ENCODE measurements at regions not wholly inside any gene's neighbourhood (a gene's known extent, or its start where the extent isn't known, plus 50 kb on each side); places are given as distances from the start of the nearest gene placed in this dataset.

DNA sequence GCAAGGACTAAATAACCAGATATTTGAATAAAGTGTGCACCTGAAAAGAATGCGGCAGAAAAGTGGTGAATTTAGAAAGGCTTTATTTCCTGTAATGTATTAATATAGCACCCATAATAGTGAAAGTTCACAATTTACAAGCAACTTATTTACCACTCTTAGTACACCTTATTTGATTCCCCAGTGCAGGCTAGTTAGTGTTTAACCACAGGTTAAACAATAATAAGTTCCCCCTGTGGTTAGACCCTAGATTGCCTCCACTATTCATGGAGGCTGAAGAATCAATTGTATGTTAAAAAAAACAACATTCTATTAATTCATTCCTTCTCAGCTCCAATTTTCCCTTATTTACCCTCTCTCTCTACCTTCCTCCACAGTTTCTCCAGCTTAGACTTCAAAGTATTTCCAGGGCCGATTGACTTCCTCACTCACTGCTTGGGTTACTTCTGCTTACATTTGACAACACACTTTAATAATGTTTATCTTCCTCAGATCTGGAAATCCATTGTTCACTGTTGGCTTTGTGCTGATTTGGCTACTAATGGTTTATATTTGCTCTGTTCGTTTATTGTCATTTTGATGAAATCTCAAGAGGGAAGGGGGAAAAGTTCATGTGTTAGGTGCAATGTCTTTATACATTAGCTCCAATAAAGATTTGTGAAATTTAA, 796.3 kb downstream of the BRINP3 start:
- no peak overlapping the region for H3K4me3 ChIP-seq (ENCODE audit: low read depth, low read length)
- DNase-seq (ENCODE audit: low read depth): no peak
- TF ChIP-seq, protein P1, sequence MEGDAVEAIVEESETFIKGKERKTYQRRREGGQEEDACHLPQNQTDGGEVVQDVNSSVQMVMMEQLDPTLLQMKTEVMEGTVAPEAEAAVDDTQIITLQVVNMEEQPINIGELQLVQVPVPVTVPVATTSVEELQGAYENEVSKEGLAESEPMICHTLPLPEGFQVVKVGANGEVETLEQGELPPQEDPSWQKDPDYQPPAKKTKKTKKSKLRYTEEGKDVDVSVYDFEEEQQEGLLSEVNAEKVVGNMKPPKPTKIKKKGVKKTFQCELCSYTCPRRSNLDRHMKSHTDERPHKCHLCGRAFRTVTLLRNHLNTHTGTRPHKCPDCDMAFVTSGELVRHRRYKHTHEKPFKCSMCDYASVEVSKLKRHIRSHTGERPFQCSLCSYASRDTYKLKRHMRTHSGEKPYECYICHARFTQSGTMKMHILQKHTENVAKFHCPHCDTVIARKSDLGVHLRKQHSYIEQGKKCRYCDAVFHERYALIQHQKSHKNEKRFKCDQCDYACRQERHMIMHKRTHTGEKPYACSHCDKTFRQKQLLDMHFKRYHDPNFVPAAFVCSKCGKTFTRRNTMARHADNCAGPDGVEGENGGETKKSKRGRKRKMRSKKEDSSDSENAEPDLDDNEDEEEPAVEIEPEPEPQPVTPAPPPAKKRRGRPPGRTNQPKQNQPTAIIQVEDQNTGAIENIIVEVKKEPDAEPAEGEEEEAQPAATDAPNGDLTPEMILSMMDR (conservative IDR thresholded peaks at IDR 0.05; ENCODE audit: low read depth, low read length): no peak

DNA sequence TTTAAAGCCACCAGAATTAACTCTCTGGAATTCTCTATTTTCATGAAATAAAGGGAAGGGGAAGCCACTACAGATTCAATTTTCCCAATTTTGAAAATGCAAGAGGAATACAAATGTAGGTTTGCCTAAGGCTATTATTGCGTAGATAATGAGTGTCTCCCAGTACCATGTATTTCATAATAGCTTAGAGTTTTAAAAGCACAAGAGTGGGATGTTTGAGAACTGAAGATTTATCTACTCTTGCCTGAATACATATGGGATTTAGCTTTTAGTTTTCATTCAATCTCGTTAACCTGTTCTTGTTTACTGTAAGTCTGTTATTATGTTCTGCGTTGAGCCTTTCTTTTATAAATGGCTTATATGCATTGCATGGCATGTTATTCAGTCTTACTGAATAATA, 795.1 kb downstream of the BRINP3 start:
- H3K4me3 ChIP-seq (ENCODE audit: low read depth, low read length): no peak overlapping the region
- TF ChIP-seq, protein P1 (conservative IDR thresholded peaks at IDR 0.05; ENCODE audit: low read depth, low read length): no peak
- DNase-seq (ENCODE audit: low read depth): no peak

DNA sequence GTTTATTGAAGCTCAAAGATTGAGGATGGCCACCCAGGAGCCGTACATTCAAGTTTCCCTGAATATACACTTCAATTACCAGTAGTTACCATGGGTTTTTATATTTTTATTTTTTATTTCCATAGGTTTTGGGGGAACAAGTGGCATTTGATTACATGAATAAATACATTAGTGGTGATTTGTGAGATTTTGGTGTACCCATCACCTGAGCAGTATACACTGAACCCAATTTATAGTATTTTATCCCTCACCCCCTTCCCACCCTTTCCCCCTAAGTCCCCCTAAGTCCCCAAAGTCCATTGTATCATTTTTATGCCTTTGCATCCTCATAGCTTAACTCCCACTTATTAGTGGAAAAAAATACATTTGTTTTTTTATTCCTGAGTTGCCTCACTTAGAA, 791.4 kb downstream of the BRINP3 start:
- no peak overlapping the region for H3K4me3 ChIP-seq (ENCODE audit: low read depth, low read length)
- TF ChIP-seq, protein P1 (conservative IDR thresholded peaks at IDR 0.05; ENCODE audit: low read depth, low read length): no peak
- no peak for DNase-seq (ENCODE audit: low read depth)

DNA sequence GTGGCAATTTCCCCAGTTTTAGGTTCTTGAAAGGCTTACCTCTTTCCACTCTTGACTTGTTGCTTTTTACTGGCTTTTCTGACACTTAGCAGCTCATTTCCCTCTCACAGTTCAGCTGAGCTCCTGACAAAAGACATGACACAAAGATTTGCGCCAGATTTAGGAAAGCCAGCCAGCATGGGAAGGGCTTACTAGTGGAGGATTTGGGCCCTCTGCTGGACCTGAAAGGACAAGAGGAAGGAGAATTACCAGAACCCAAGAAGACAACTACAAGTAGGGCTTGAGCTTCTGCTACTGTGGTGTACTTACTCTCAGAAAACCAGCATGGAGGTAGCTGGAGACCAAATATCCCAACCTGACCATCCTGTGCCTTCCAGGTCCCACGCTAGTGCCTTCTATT, 784.5 kb downstream of the BRINP3 start:
- H3K4me3 ChIP-seq (ENCODE audit: low read depth, low read length): no peak overlapping the region
- DNase-seq (ENCODE audit: low read depth): peak; percentile 52
- TF ChIP-seq, protein P1 (conservative IDR thresholded peaks at IDR 0.05; ENCODE audit: low read depth, low read length): peak; percentile 52

GRCh38 chr1:189696297-189696696, 781.4 kb downstream of the BRINP3 start:
- no peak for DNase-seq (ENCODE audit: low read depth)
- TF ChIP-seq, protein P1 (conservative IDR thresholded peaks at IDR 0.05; ENCODE audit: low read depth, low read length): no peak
- H3K4me3 ChIP-seq (ENCODE audit: low read depth, low read length): no peak overlapping the region

- H3K4me3 ChIP-seq (ENCODE audit: low read depth, low read length): no peak overlapping the region
- TF ChIP-seq, protein P1 (conservative IDR thresholded peaks at IDR 0.05; ENCODE audit: low read depth, low read length): no peak
- no peak for DNase-seq (ENCODE audit: low read depth)
Observed at GRCh38 chr1:189697113-189697512, 780.6 kb downstream of the BRINP3 start.

- H3K4me3 ChIP-seq (ENCODE audit: low read depth, low read length): no peak overlapping the region
- peak; percentile 7 for DNase-seq (ENCODE audit: low read depth)
- TF ChIP-seq, protein P1 (conservative IDR thresholded peaks at IDR 0.05; ENCODE audit: low read depth, low read length): no peak
Observed at GRCh38 chr1:189701606-189702005, 776.1 kb downstream of the BRINP3 start.

Measured in choroid plexus epithelial cell (primary cell).